Adipocyte (in vitro differentiated cells): ENCODE measurements at regions not wholly inside any gene's neighbourhood (a gene's known extent, or its start where the extent isn't known, plus 50 kb on each side); places are given as distances from the start of the nearest gene placed in this dataset.
"Not testable (repeated sequence)": the region's sequence is repeated elsewhere in the genome, so short reads cannot be mapped to it uniquely, and the experiment has no call there.

Experiments
- DNase-seq: peaks from one replicate; pipeline ENCODE4 v3.0.0-alpha.2; 2015; ENCODE audit warnings: low read depth
- H3K27me3 ChIP-seq: replicated peaks from 2 replicates; pipeline ENCODE4 v1.7.0; 2013; ENCODE audit warnings: mild to moderate bottlenecking, low read length, moderate library complexity; ENCODE audit not compliant: control insufficient read depth, insufficient read depth
- H3K36me3 ChIP-seq: 2 replicates; pipeline ENCODE4 v1.7.0; 2013; ENCODE audit warnings: low read length, mild to moderate bottlenecking, moderate library complexity; ENCODE audit not compliant: control insufficient read depth, insufficient read depth, severe bottlenecking
- H3K4me1 ChIP-seq: 2 replicates; pipeline ENCODE4 v1.7.0; 2013; ENCODE audit warnings: mild to moderate bottlenecking, low read length, moderate library complexity; ENCODE audit not compliant: control insufficient read depth, insufficient read depth
- H3K4me3 ChIP-seq: 2 replicates; pipeline ENCODE4 v1.7.0; 2013; ENCODE audit warnings: mild to moderate bottlenecking, low read length, moderate library complexity
- H3K9ac ChIP-seq: 2 replicates; pipeline ENCODE4 v1.7.0; 2013; ENCODE audit warnings: mild to moderate bottlenecking, low read length, moderate library complexity
- H3K9me3 ChIP-seq: 2 replicates; pipeline ENCODE4 v1.7.0; 2013; ENCODE audit warnings: mild to moderate bottlenecking, low read length, moderate library complexity; ENCODE audit not compliant: control insufficient read depth

- Histone ChIP-seq H3K4me1 (no peaks in the 10 kb centered on the region), H3K4me3 (no peak overlapping the region), H3K9ac (no peak overlapping the region), H3K9me3 (peaks cover 23% of the 10 kb centered on the region), H3K27me3 (no peaks in the 10 kb centered on the region), H3K36me3 (no peaks in the 10 kb centered on the region)
- no peak for DNase-seq
These were observed 148.0 kb upstream of the FNDC3A start for GRCh38 chr13:48827709-48828108.

GRCh38 chr13:48828962-48829411 is 146.7 kb upstream of the FNDC3A start:
- no peaks in the 10 kb centered on the region for H3K4me1 ChIP-seq
- peaks cover 23% of the 10 kb centered on the region for H3K9me3 ChIP-seq
- DNase-seq: no peak
- no peaks in the 10 kb centered on the region for H3K27me3 ChIP-seq
- no peak overlapping the region for H3K9ac ChIP-seq
- no peak overlapping the region for H3K4me3 ChIP-seq
- H3K36me3 ChIP-seq: no peaks in the 10 kb centered on the region

- Histone ChIP-seq H3K36me3 (no peaks in the 10 kb centered on the region), H3K27me3 (no peaks in the 10 kb centered on the region), H3K4me1 (no peaks in the 10 kb centered on the region), H3K4me3 (no peak overlapping the region), H3K9ac (no peak overlapping the region), H3K9me3 (peaks cover 23% of the 10 kb centered on the region)
- no peak for DNase-seq
These were observed 146.2 kb upstream of the FNDC3A start for GRCh38 chr13:48829536-48829935.

- no peak overlapping the region for H3K9ac ChIP-seq
- no peak overlapping the region for H3K4me3 ChIP-seq
- DNase-seq: no peak
- H3K4me1 ChIP-seq: no peaks in the 10 kb centered on the region
- no peaks in the 10 kb centered on the region for H3K36me3 ChIP-seq
- H3K27me3 ChIP-seq: no peaks in the 10 kb centered on the region
- H3K9me3 ChIP-seq: peaks cover 29% of the 10 kb centered on the region
These were observed 144.5 kb upstream of the FNDC3A start for GRCh38 chr13:48831248-48831647.

GRCh38 chr13:48833412-48833811 is 142.3 kb upstream of the FNDC3A start:
- H3K4me1 ChIP-seq: no peaks in the 10 kb centered on the region
- no peak for DNase-seq
- H3K27me3 ChIP-seq: no peaks in the 10 kb centered on the region
- peaks cover 15% of the 10 kb centered on the region for H3K9me3 ChIP-seq
- H3K4me3 ChIP-seq: no peak overlapping the region
- H3K36me3 ChIP-seq: no peaks in the 10 kb centered on the region
- no peak overlapping the region for H3K9ac ChIP-seq

- H3K27me3 ChIP-seq, H3K4me3 ChIP-seq, DNase-seq, H3K36me3 ChIP-seq, H3K9ac ChIP-seq, H3K4me1 ChIP-seq: not testable (repeated sequence)
- peaks cover 15% of the 10 kb centered on the region for H3K9me3 ChIP-seq
These were observed 140.4 kb upstream of the FNDC3A start for GRCh38 chr13:48835326-48835725.

GRCh38 chr13:48838193-48838973 is 137.3 kb upstream of the FNDC3A start:
- peak; percentile 17 for DNase-seq
- no peaks in the 10 kb centered on the region for H3K36me3 ChIP-seq
- no peaks in the 10 kb centered on the region for H3K27me3 ChIP-seq
- peaks cover 6% of the 10 kb centered on the region for H3K9me3 ChIP-seq
- peaks cover 11% of the 10 kb centered on the region for H3K4me1 ChIP-seq
- H3K4me3 ChIP-seq: no peak overlapping the region
- no peak overlapping the region for H3K9ac ChIP-seq

GRCh38 chr13:48839171-48839570 is 136.5 kb upstream of the FNDC3A start:
- no peaks in the 10 kb centered on the region for H3K27me3 ChIP-seq
- no peak overlapping the region for H3K9ac ChIP-seq
- H3K4me3 ChIP-seq: no peak overlapping the region
- no peak for DNase-seq
- peaks cover 6% of the 10 kb centered on the region for H3K9me3 ChIP-seq
- no peaks in the 10 kb centered on the region for H3K36me3 ChIP-seq
- H3K4me1 ChIP-seq: peaks cover 11% of the 10 kb centered on the region

GRCh38 chr13:48840366-48840765 is 135.3 kb upstream of the FNDC3A start:
- no peak for DNase-seq
- Histone ChIP-seq H3K27me3 (no peaks in the 10 kb centered on the region), H3K36me3 (no peaks in the 10 kb centered on the region), H3K4me1 (peaks cover 11% of the 10 kb centered on the region), H3K4me3 (no peak overlapping the region), H3K9me3 (no peaks in the 10 kb centered on the region), H3K9ac (no peak overlapping the region)

GRCh38 chr13:48842316-48842715 is 133.4 kb upstream of the FNDC3A start:
- H3K4me3 ChIP-seq: no peak overlapping the region
- H3K9ac ChIP-seq: no peak overlapping the region
- DNase-seq: no peak
- H3K27me3 ChIP-seq: no peaks in the 10 kb centered on the region
- H3K36me3 ChIP-seq: no peaks in the 10 kb centered on the region
- H3K4me1 ChIP-seq: peaks cover 11% of the 10 kb centered on the region
- H3K9me3 ChIP-seq: no peaks in the 10 kb centered on the region

- Histone ChIP-seq H3K4me3 (no peak overlapping the region), H3K36me3 (no peaks in the 10 kb centered on the region), H3K4me1 (peaks cover 11% of the 10 kb centered on the region), H3K9ac (no peak overlapping the region), H3K9me3 (no peaks in the 10 kb centered on the region), H3K27me3 (no peaks in the 10 kb centered on the region)
- no peak for DNase-seq
These were observed 131.9 kb upstream of the FNDC3A start for GRCh38 chr13:48843630-48844380.
